ENCODE measurements at regions not wholly inside any gene's neighbourhood (a gene's known extent, or its start where the extent isn't known, plus 50 kb on each side); places are given as distances from the start of the nearest gene placed in this dataset.
A peak's percentile ranks its signal among the peaks of the same experiment; 100 is the strongest.

GRCh38 chr4:183563874-183564273 lies 59.0 kb downstream of the ING2 start:
- no peak for DNase-seq

GRCh38 chr4:183571350-183571941 lies 66.6 kb downstream of the ING2 start:
- peak; percentile 68 for DNase-seq

- no peak for DNase-seq
Measured at GRCh38 chr4:183576701-183577404, 72.0 kb downstream of the ING2 start.

GRCh38 chr4:183580370-183580769 lies 75.5 kb downstream of the ING2 start:
- no peak for DNase-seq

- no peak for DNase-seq
Measured at GRCh38 chr4:183580849-183581248, 76.0 kb downstream of the ING2 start.

GRCh38 chr4:183586824-183587223 lies 72.2 kb downstream of the RWDD4 start:
- no peak for DNase-seq

- DNase-seq = no peak
Measured at GRCh38 chr4:183588169-183588675, 70.8 kb downstream of the RWDD4 start.

GRCh38 chr4:183588691-183589090 lies 70.3 kb downstream of the RWDD4 start:
- DNase-seq = no peak

- no peak for DNase-seq
Measured at GRCh38 chr4:183589461-183590099, 69.4 kb downstream of the RWDD4 start.

Measured in NCI-H510A (cell line).